K562 (cell line): ENCODE measurements at regions not wholly inside any gene's neighbourhood (a gene's known extent, or its start where the extent isn't known, plus 50 kb on each side); places are given as distances from the start of the nearest gene placed in this dataset.

ENCODE experiments used
- HLTF ChIP-seq: fragments of 450-650 bp; IDR thresholded peaks from 2 replicates; pipeline ENCODE4 v1.6.1; 2016
- HMG20A ChIP-seq: fragments of 450-650 bp; formaldehyde crosslinking; conservative IDR thresholded peaks from 2 replicates; pipeline ENCODE4 v1.4.0; 2020; ENCODE audit warnings: mild to moderate bottlenecking, mixed read lengths
- MYBL2 ChIP-seq, 2 experiments: fragments of 450-650 bp in 1 of 2; sonication (generic) in 1 of 2; formaldehyde crosslinking in 1 of 2; IDR thresholded peaks; 2 replicates each; pipeline versions ENCODE4 v1.6.1 to v1.8.1; 2017 to 2022; ENCODE audit warnings: borderline replicate concordance in 1 of 2, inconsistent platforms in 1 of 2, low read depth in 1 of 2, mild to moderate bottlenecking in 1 of 2, missing genetic modification reagents in 1 of 2, moderate library complexity in 1 of 2
- NR2C2 ChIP-seq, 2 experiments: fragments of 200-800 bp in 1 of 2; sonication (Bioruptor generic) in 1 of 2; sonication (generic) in 1 of 2; formaldehyde crosslinking in 1 of 2; IDR thresholded peaks; 2 replicates each; pipeline versions ENCODE4 v1.6.1 to v1.8.0; 2016 to 2022; ENCODE audit warnings: mild to moderate bottlenecking in 1 of 2, missing compliant biosample characterization in 1 of 2, missing genetic modification characterization in 1 of 2, missing genetic modification reagents in 1 of 2
- PHB ChIP-seq: fragments of 250-450 bp; sonication (Bioruptor Pico); IDR thresholded peaks from 2 replicates; pipeline ENCODE4 v1.5.0; 2021
- RAD21 ChIP-seq, 2 experiments: fragments of 250-450 bp in 1 of 2; fragments of 450-650 bp in 1 of 2; sonication (Bioruptor Pico) in 1 of 2; formaldehyde crosslinking in 1 of 2; IDR thresholded peaks in 1 of 2; conservative IDR thresholded peaks in 1 of 2; 2 replicates each; pipeline versions ENCODE4 v1.4.0 to v1.8.0; 2020 to 2022; ENCODE audit warnings: mild to moderate bottlenecking in 2 of 2, moderate library complexity in 1 of 2
- STAT5A ChIP-seq: IDR thresholded peaks from 2 replicates; pipeline ENCODE4 v1.6.1; 2012; ENCODE audit warnings: low read length, inconsistent platforms, borderline replicate concordance
- ZNF121 ChIP-seq: sonication (generic); formaldehyde crosslinking; conservative IDR thresholded peaks from 2 replicates; pipeline ENCODE4 v1.8.0; 2022; ENCODE audit warnings: missing genetic modification reagents
- ZNF507 ChIP-seq: conservative IDR thresholded peaks from 2 replicates; pipeline ENCODE4 v1.6.1; 2017; ENCODE audit warnings: missing genetic modification characterization, missing compliant biosample characterization
- TF ChIP-seq, protein P1 (sequence below): fragments of 450-650 bp; conservative IDR thresholded peaks from 2 replicates; pipeline ENCODE4 v1.6.1; 2016; ENCODE audit warnings: missing genetic modification characterization, low read depth, mild to moderate bottlenecking, missing compliant biosample characterization, moderate library complexity
- TF ChIP-seq, protein P2 (sequence below): fragments of 450-650 bp; IDR thresholded peaks from 2 replicates; pipeline ENCODE4 v1.6.1; 2016; ENCODE audit warnings: mild to moderate bottlenecking, moderate library complexity
- TF ChIP-seq, protein P3 (sequence below): sonication (generic); formaldehyde crosslinking; IDR thresholded peaks from 2 replicates; pipeline ENCODE4 v1.8.0; 2022; ENCODE audit warnings: missing genetic modification reagents, mild to moderate bottlenecking, moderate library complexity, borderline replicate concordance

DNA sequence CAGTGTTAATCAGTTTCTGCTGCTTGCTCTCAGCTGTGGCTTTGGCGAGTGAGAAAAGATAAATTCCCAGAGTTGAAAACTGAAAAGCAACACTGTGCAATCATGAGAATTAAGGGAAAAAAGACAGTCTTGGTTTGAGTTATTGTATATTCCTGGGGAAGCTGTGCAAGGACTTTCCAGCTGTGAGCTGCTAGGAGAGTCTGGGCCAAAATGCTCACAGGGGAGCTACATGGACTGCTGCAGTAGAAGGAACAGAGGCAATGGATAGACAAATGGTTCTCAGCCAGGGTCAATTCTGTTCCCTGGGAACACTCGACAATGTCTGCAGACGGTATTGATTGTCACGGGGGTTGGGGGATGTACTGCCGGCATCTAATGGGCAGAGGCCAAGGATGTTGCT lies 102.0 kb upstream of the ADAMTS18 start (continued):
- TF ChIP-seq, protein P1, sequence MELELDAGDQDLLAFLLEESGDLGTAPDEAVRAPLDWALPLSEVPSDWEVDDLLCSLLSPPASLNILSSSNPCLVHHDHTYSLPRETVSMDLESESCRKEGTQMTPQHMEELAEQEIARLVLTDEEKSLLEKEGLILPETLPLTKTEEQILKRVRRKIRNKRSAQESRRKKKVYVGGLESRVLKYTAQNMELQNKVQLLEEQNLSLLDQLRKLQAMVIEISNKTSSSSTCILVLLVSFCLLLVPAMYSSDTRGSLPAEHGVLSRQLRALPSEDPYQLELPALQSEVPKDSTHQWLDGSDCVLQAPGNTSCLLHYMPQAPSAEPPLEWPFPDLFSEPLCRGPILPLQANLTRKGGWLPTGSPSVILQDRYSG: no peak
- TF ChIP-seq, protein P2, sequence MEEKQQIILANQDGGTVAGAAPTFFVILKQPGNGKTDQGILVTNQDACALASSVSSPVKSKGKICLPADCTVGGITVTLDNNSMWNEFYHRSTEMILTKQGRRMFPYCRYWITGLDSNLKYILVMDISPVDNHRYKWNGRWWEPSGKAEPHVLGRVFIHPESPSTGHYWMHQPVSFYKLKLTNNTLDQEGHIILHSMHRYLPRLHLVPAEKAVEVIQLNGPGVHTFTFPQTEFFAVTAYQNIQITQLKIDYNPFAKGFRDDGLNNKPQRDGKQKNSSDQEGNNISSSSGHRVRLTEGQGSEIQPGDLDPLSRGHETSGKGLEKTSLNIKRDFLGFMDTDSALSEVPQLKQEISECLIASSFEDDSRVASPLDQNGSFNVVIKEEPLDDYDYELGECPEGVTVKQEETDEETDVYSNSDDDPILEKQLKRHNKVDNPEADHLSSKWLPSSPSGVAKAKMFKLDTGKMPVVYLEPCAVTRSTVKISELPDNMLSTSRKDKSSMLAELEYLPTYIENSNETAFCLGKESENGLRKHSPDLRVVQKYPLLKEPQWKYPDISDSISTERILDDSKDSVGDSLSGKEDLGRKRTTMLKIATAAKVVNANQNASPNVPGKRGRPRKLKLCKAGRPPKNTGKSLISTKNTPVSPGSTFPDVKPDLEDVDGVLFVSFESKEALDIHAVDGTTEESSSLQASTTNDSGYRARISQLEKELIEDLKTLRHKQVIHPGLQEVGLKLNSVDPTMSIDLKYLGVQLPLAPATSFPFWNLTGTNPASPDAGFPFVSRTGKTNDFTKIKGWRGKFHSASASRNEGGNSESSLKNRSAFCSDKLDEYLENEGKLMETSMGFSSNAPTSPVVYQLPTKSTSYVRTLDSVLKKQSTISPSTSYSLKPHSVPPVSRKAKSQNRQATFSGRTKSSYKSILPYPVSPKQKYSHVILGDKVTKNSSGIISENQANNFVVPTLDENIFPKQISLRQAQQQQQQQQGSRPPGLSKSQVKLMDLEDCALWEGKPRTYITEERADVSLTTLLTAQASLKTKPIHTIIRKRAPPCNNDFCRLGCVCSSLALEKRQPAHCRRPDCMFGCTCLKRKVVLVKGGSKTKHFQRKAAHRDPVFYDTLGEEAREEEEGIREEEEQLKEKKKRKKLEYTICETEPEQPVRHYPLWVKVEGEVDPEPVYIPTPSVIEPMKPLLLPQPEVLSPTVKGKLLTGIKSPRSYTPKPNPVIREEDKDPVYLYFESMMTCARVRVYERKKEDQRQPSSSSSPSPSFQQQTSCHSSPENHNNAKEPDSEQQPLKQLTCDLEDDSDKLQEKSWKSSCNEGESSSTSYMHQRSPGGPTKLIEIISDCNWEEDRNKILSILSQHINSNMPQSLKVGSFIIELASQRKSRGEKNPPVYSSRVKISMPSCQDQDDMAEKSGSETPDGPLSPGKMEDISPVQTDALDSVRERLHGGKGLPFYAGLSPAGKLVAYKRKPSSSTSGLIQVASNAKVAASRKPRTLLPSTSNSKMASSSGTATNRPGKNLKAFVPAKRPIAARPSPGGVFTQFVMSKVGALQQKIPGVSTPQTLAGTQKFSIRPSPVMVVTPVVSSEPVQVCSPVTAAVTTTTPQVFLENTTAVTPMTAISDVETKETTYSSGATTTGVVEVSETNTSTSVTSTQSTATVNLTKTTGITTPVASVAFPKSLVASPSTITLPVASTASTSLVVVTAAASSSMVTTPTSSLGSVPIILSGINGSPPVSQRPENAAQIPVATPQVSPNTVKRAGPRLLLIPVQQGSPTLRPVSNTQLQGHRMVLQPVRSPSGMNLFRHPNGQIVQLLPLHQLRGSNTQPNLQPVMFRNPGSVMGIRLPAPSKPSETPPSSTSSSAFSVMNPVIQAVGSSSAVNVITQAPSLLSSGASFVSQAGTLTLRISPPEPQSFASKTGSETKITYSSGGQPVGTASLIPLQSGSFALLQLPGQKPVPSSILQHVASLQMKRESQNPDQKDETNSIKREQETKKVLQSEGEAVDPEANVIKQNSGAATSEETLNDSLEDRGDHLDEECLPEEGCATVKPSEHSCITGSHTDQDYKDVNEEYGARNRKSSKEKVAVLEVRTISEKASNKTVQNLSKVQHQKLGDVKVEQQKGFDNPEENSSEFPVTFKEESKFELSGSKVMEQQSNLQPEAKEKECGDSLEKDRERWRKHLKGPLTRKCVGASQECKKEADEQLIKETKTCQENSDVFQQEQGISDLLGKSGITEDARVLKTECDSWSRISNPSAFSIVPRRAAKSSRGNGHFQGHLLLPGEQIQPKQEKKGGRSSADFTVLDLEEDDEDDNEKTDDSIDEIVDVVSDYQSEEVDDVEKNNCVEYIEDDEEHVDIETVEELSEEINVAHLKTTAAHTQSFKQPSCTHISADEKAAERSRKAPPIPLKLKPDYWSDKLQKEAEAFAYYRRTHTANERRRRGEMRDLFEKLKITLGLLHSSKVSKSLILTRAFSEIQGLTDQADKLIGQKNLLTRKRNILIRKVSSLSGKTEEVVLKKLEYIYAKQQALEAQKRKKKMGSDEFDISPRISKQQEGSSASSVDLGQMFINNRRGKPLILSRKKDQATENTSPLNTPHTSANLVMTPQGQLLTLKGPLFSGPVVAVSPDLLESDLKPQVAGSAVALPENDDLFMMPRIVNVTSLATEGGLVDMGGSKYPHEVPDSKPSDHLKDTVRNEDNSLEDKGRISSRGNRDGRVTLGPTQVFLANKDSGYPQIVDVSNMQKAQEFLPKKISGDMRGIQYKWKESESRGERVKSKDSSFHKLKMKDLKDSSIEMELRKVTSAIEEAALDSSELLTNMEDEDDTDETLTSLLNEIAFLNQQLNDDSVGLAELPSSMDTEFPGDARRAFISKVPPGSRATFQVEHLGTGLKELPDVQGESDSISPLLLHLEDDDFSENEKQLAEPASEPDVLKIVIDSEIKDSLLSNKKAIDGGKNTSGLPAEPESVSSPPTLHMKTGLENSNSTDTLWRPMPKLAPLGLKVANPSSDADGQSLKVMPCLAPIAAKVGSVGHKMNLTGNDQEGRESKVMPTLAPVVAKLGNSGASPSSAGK: no peak
- TF ChIP-seq MYBL2 (IDR thresholded peaks at IDR 0.05; ENCODE audit: low read depth): no peak
- TF ChIP-seq MYBL2 (CRISPR knock-in tag; IDR thresholded peaks at IDR 0.05; ENCODE audit: borderline replicate concordance): no peak
- TF ChIP-seq ZNF121 (CRISPR knock-in tag): no peak
- TF ChIP-seq, protein P3, sequence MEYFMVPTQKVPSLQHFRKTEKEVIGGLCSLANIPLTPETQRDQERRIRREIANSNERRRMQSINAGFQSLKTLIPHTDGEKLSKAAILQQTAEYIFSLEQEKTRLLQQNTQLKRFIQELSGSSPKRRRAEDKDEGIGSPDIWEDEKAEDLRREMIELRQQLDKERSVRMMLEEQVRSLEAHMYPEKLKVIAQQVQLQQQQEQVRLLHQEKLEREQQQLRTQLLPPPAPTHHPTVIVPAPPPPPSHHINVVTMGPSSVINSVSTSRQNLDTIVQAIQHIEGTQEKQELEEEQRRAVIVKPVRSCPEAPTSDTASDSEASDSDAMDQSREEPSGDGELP (CRISPR knock-in tag): no peak
- TF ChIP-seq NR2C2 (CRISPR knock-in tag; IDR thresholded peaks at IDR 0.05): no peak
- TF ChIP-seq NR2C2 (tag; IDR thresholded peaks at IDR 0.05): no peak
- no peak for TF ChIP-seq PHB (CRISPR knock-in tag)
- TF ChIP-seq ZNF507: no peak
- no peak for TF ChIP-seq RAD21 (CRISPR knock-in tag; conservative IDR thresholded peaks at IDR 0.05 in 1 of 2, IDR thresholded peaks at IDR 0.05 in 1 of 2)
- no peak for TF ChIP-seq STAT5A
- no peak for TF ChIP-seq HLTF
- no peak for TF ChIP-seq HMG20A (CRISPR knock-in tag)
